Activated CD8-positive, alpha-beta memory T cell treated with anti-CD3 and anti-CD28 coated beads, Interleukin-2, amount 10 ng/mL, durations not matched to agents 7 days and 5 days (primary cell): ENCODE measurements at regions not wholly inside any gene's neighbourhood (a gene's known extent, or its start where the extent isn't known, plus 50 kb on each side); places are given as distances from the start of the nearest gene placed in this dataset.
"Not testable (repeated sequence)": the region's sequence is repeated elsewhere in the genome, so short reads cannot be mapped to it uniquely, and the experiment has no call there.

Experiments
- ATAC-seq: fragments of 150-1000 bp; cut with Tn5 transposase; one replicate; pipeline ENCODE4 v1.10.0; 2021; ENCODE audit warnings: moderate library complexity
- CTCF ChIA-PET: fragments of 350-600 bp; sonication (Branson Sonifier 250); formaldehyde crosslinking; loops from one replicate; lab custom pipeline; 2021; ENCODE audit warnings: antibody characterized with exemption; lab: Charles Lee
- DNase-seq: peaks from one replicate; pipeline ENCODE4 v3.0.0-alpha.2; 2020
- H3K27ac Mint-ChIP-seq: one replicate; pipeline ENCODE4 v1.8.0; 2021; ENCODE audit warnings: mild to moderate bottlenecking, mixed read lengths
- H3K27me3 Mint-ChIP-seq: one replicate; pipeline ENCODE4 v1.8.0; 2021; ENCODE audit warnings: mixed read lengths
- H3K36me3 Mint-ChIP-seq: one replicate; pipeline ENCODE4 v1.8.0; 2021; ENCODE audit warnings: mild to moderate bottlenecking, mixed read lengths
- H3K4me1 Mint-ChIP-seq: one replicate; pipeline ENCODE4 v1.8.0; 2021; ENCODE audit warnings: mixed read lengths
- H3K4me3 Mint-ChIP-seq: one replicate; pipeline ENCODE4 v1.8.0; 2021; ENCODE audit warnings: mild to moderate bottlenecking, moderate library complexity, mixed read lengths
- H3K9me3 Mint-ChIP-seq: one replicate; pipeline ENCODE4 v1.8.0; 2022; ENCODE audit warnings: low read depth, mixed read lengths

- Mint-ChIP-seq H3K4me3 (no peak overlapping the region), H3K4me1 (no peaks in the 10 kb centered on the region), H3K27me3 (no peaks in the 10 kb centered on the region), H3K9me3 (peaks cover 2% of the 10 kb centered on the region), H3K27ac (no peak overlapping the region), H3K36me3 (no peaks in the 10 kb centered on the region)
- ATAC-seq (no peak), DNase-seq (no peak)
- CTCF ChIA-PET: no interaction called here
Measured at GRCh38 chr13:34361560-34361959, 543.6 kb downstream of the RFC3 start.

- Mint-ChIP-seq H3K9me3 (peaks cover 4% of the 10 kb centered on the region), H3K36me3 (no peaks in the 10 kb centered on the region), H3K4me1 (no peaks in the 10 kb centered on the region), H3K27ac (no peak overlapping the region), H3K4me3 (no peak overlapping the region), H3K27me3 (no peaks in the 10 kb centered on the region)
- DNase-seq: no peak
- CTCF ChIA-PET: no interaction called here
- ATAC-seq: no peak
Measured at GRCh38 chr13:34363266-34363665, 545.3 kb downstream of the RFC3 start.

DNA sequence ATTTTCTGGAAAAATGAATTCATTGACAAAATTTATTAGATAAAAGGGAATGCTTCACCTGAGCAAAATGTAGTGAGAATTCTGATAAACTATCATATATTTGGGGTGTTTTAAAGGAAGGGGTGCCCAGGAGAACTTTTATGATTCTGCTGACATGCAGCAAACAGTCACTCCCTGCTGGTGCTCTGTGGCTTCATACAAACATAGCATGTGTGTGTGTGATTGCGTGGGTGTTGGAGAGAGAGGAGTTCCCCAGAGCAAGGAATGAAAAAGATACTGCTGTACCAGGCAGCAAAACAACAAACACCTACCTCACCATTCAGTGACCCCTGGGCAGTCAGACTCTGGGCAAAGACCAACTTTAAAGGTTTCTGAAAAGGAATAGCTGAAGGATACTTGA is 546.7 kb downstream of the RFC3 start:
- H3K27ac Mint-ChIP-seq: no peak overlapping the region
- no peak overlapping the region for H3K4me3 Mint-ChIP-seq
- no peaks in the 10 kb centered on the region for H3K27me3 Mint-ChIP-seq
- no peak for ATAC-seq
- H3K4me1 Mint-ChIP-seq: no peaks in the 10 kb centered on the region
- CTCF ChIA-PET: no interaction called here
- DNase-seq: no peak
- H3K36me3 Mint-ChIP-seq: no peaks in the 10 kb centered on the region
- peaks cover 4% of the 10 kb centered on the region for H3K9me3 Mint-ChIP-seq

GRCh38 chr13:34369931-34370330 is 552.0 kb downstream of the RFC3 start:
- DNase-seq: no peak
- H3K4me1 Mint-ChIP-seq: no peaks in the 10 kb centered on the region
- ATAC-seq: no peak
- H3K36me3 Mint-ChIP-seq: no peaks in the 10 kb centered on the region
- CTCF ChIA-PET: no interaction called here
- H3K27me3 Mint-ChIP-seq: no peaks in the 10 kb centered on the region
- H3K27ac Mint-ChIP-seq: no peak overlapping the region
- no peak overlapping the region for H3K4me3 Mint-ChIP-seq
- peaks cover 6% of the 10 kb centered on the region for H3K9me3 Mint-ChIP-seq

GRCh38 chr13:34371108-34371507 is 553.2 kb downstream of the RFC3 start:
- Mint-ChIP-seq H3K4me1 (no peaks in the 10 kb centered on the region), H3K27ac (no peak overlapping the region), H3K9me3 (peaks cover 6% of the 10 kb centered on the region), H3K4me3 (no peak overlapping the region), H3K27me3 (no peaks in the 10 kb centered on the region), H3K36me3 (no peaks in the 10 kb centered on the region)
- ATAC-seq (no peak), DNase-seq (no peak)
- CTCF ChIA-PET: no interaction called here

DNA sequence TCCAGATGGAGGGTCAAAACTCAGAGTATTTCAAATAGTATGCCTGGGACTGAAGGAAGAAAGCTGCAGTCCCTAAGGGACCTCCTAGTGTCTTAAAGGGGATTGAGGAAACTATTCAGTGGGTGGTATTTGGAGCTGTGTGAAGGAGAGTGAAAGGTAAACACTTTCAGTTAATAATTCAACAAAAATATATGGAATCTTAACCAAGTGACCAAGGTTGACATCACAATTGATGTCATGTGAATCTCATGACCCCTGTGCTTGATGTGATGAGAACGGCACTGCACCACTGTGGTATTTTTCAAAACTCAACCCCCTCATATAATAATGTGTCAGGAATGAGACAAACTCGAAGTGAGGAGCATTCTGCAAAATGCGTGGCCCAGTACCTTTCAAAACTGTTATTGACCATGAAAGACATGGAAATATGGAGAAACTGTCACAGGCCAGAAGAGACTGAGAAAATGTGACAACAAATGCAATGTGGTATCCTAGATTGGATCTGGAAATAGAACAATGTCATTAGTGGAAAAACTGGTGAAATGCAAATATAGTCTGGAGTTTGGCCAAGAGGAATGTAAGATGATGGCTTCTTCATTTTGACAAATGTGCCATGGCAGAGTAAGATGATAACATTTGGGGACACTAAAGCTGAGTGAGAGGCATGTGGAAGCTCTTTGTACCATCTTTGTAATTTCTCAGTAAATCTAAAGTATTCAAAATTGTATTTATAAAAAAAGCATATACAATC is 553.9 kb downstream of the RFC3 start:
- Mint-ChIP-seq H3K9me3 (peaks cover 2% of the 10 kb centered on the region), H3K4me1 (no peaks in the 10 kb centered on the region), H3K36me3 (no peaks in the 10 kb centered on the region), H3K4me3 (no peak overlapping the region), H3K27me3 (no peaks in the 10 kb centered on the region), H3K27ac (no peak overlapping the region)
- CTCF ChIA-PET: no interaction called here
- ATAC-seq (no peak), DNase-seq (no peak)

- Mint-ChIP-seq H3K9me3 (peaks cover 2% of the 10 kb centered on the region), H3K4me1 (no peaks in the 10 kb centered on the region), H3K27me3 (no peaks in the 10 kb centered on the region), H3K36me3 (no peaks in the 10 kb centered on the region), H3K4me3 (no peak overlapping the region), H3K27ac (no peak overlapping the region)
- DNase-seq (no peak), ATAC-seq (no peak)
- CTCF ChIA-PET: no interaction called here
Measured at GRCh38 chr13:34372581-34372980, 554.6 kb downstream of the RFC3 start.

GRCh38 chr13:34376483-34376882 is 558.5 kb downstream of the RFC3 start:
- CTCF ChIA-PET: no interaction called here
- DNase-seq (no peak), ATAC-seq (no peak)
- no peak overlapping the region for H3K27ac Mint-ChIP-seq
- no peak overlapping the region for H3K4me3 Mint-ChIP-seq
- H3K4me1 Mint-ChIP-seq: no peaks in the 10 kb centered on the region
- no peaks in the 10 kb centered on the region for H3K27me3 Mint-ChIP-seq
- H3K9me3 Mint-ChIP-seq: peaks cover 4% of the 10 kb centered on the region
- no peaks in the 10 kb centered on the region for H3K36me3 Mint-ChIP-seq

GRCh38 chr13:34381228-34381627 is 560.8 kb upstream of the NBEA start:
- no peak overlapping the region for H3K4me3 Mint-ChIP-seq
- ATAC-seq: no peak
- no peaks in the 10 kb centered on the region for H3K27me3 Mint-ChIP-seq
- DNase-seq: no peak
- H3K9me3 Mint-ChIP-seq: peaks cover 4% of the 10 kb centered on the region
- H3K27ac Mint-ChIP-seq: no peak overlapping the region
- no peaks in the 10 kb centered on the region for H3K4me1 Mint-ChIP-seq
- CTCF ChIA-PET: no interaction called here
- no peaks in the 10 kb centered on the region for H3K36me3 Mint-ChIP-seq

- no peak overlapping the region for H3K27ac Mint-ChIP-seq
- H3K4me1 Mint-ChIP-seq: no peaks in the 10 kb centered on the region
- peaks cover 4% of the 10 kb centered on the region for H3K9me3 Mint-ChIP-seq
- H3K36me3 Mint-ChIP-seq: no peaks in the 10 kb centered on the region
- DNase-seq (no peak), ATAC-seq (no peak)
- H3K27me3 Mint-ChIP-seq: no peaks in the 10 kb centered on the region
- H3K4me3 Mint-ChIP-seq: no peak overlapping the region
- CTCF ChIA-PET: no interaction called here
Measured at GRCh38 chr13:34383728-34384127, 558.3 kb upstream of the NBEA start.

GRCh38 chr13:34386229-34386628 is 555.8 kb upstream of the NBEA start:
- H3K27me3 Mint-ChIP-seq, ATAC-seq, H3K27ac Mint-ChIP-seq, DNase-seq, CTCF ChIA-PET, H3K36me3 Mint-ChIP-seq, H3K4me1 Mint-ChIP-seq, H3K4me3 Mint-ChIP-seq, H3K9me3 Mint-ChIP-seq: not testable (repeated sequence)

- Mint-ChIP-seq H3K27ac (no peak overlapping the region), H3K27me3 (no peaks in the 10 kb centered on the region), H3K9me3 (peaks cover 8% of the 10 kb centered on the region), H3K36me3 (no peaks in the 10 kb centered on the region), H3K4me1 (no peaks in the 10 kb centered on the region), H3K4me3 (no peak overlapping the region)
- ATAC-seq (no peak), DNase-seq (no peak)
- CTCF ChIA-PET: no interaction called here
Measured at GRCh38 chr13:34391076-34391475, 551.0 kb upstream of the NBEA start.

DNA sequence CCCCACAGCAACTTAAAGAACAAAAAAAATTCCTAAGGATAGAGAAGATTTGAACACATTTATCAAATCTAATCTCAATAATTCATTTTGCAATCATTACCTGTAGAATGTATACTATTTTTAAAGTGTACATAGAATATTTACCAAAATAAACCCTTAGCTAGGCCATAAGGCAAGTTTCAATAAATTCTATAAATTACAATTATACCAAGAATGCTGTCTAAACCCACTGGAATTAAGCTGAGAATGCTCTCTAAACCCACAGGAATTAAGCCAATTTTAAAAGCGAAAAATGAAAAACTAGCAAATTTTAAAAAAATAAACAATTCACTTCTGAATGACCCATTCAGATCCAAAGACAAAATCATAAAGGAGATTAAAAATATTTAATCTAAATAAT is 540.4 kb upstream of the NBEA start:
- no peak for ATAC-seq

DNA sequence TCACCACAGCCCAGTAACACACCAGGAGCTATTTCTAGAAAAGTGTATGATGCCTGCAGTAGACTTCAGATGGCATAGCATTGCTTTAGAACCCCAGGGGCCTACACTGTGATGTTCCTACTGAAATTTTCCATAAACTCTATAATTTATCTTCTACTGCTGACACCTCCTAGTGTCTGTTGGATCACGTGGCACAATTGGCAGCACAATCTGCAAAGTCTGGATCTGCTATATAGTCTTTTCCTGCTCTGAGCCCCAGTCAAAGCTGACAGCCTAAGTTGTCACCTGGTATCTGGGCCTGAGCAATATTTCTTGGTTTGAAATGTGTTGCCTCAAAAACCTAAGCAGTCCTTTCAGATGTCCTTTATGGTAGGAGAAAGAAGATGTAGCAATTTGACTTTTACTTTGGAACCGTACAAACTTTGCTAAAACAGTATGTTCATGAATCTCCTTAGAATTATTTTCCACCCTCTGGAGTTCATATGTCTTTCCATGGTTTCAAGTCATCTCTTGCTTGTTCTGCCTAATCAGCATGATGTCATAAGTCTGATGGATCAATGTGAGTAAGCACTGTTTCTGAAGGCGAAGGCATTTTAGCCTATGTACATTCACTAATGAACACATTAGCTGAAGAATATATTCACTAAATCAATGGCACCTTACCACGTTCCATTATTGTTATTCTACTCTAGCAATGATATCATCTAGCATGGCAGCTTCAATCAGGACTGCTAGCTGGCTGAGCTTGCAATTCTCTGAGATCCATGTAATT is 536.5 kb upstream of the NBEA start:
- H3K4me1 Mint-ChIP-seq: no peaks in the 10 kb centered on the region
- no peak overlapping the region for H3K27ac Mint-ChIP-seq
- H3K27me3 Mint-ChIP-seq: no peaks in the 10 kb centered on the region
- CTCF ChIA-PET: no interaction called here
- ATAC-seq (no peak), DNase-seq (no peak)
- H3K4me3 Mint-ChIP-seq: no peak overlapping the region
- H3K36me3 Mint-ChIP-seq: no peaks in the 10 kb centered on the region
- H3K9me3 Mint-ChIP-seq: peaks cover 3% of the 10 kb centered on the region

More for the DNA sequence above, 540.4 kb upstream of the NBEA start:
- H3K27ac Mint-ChIP-seq: no peak overlapping the region
- H3K4me3 Mint-ChIP-seq: no peak overlapping the region
- no peaks in the 10 kb centered on the region for H3K4me1 Mint-ChIP-seq
- no peaks in the 10 kb centered on the region for H3K36me3 Mint-ChIP-seq
- CTCF ChIA-PET: no interaction called here
- H3K9me3 Mint-ChIP-seq: peaks cover 2% of the 10 kb centered on the region
- DNase-seq: no peak
- H3K27me3 Mint-ChIP-seq: no peaks in the 10 kb centered on the region
